Skeletal muscle tissue (tissue), 3 donors: ENCODE measurements at regions not wholly inside any gene's neighbourhood (a gene's known extent, or its start where the extent isn't known, plus 50 kb on each side); places are given as distances from the start of the nearest gene placed in this dataset.
A peak's percentile ranks its signal among the peaks of the same experiment; 100 is the strongest.
"Not testable (repeated sequence)": the region's sequence is repeated elsewhere in the genome, so short reads cannot be mapped to it uniquely, and the experiment has no call there.

ENCODE experiments used
- H3K27ac ChIP-seq: one replicate; pipeline ENCODE4 v1.7.0; 2013; ENCODE audit warnings: mild to moderate bottlenecking, low read depth, low read length, inconsistent platforms
- H3K27me3 ChIP-seq, 3 donors: one replicate each; pipeline ENCODE4 v1.7.0; 2013; ENCODE audit warnings: low read length in 3 of 3; ENCODE audit not compliant: control insufficient read depth in 3 of 3, insufficient read depth in 3 of 3
- H3K36me3 ChIP-seq, 3 donors: one replicate each; pipeline ENCODE4 v1.7.0; 2013; ENCODE audit warnings: low read length in 3 of 3; ENCODE audit not compliant: control insufficient read depth in 3 of 3, insufficient read depth in 3 of 3
- H3K4me1 ChIP-seq, 3 donors: one replicate each; pipeline ENCODE4 v1.7.0; 2013; ENCODE audit warnings: low read length in 3 of 3, mild to moderate bottlenecking in 3 of 3; ENCODE audit not compliant: control insufficient read depth in 3 of 3, insufficient read depth in 3 of 3
- H3K4me3 ChIP-seq, 3 donors: one replicate each; pipeline ENCODE4 v1.7.0; 2013; ENCODE audit warnings: low read length in 3 of 3
- H3K9ac ChIP-seq, 3 donors: one replicate each; pipeline ENCODE4 v1.7.0; 2013; ENCODE audit warnings: low read length in 3 of 3, mild to moderate bottlenecking in 3 of 3, moderate library complexity in 2 of 3, low read depth in 1 of 3
- H3K9me3 ChIP-seq, 3 donors: one replicate each; pipeline ENCODE4 v1.7.0; 2013; ENCODE audit warnings: low read length in 3 of 3; ENCODE audit not compliant: control insufficient read depth in 3 of 3
- donor health status: Osteomylitis.

- H3K36me3 ChIP-seq = no peaks in the 10 kb centered on the region
- H3K9ac ChIP-seq = no peak overlapping the region
- H3K4me3 ChIP-seq = no peak overlapping the region
- H3K9me3 ChIP-seq = no peaks in the 10 kb centered on the region
- no peaks in the 10 kb centered on the region for H3K4me1 ChIP-seq
- no peaks in the 10 kb centered on the region for H3K27me3 ChIP-seq
- no peak overlapping the region for H3K27ac ChIP-seq
These were observed 294.8 kb upstream of the G2E3 start for GRCh38 chr14:30264161-30264560.

- peaks cover 3 to 4% (median 4%) of the 10 kb centered on the region in 3 donors for H3K4me1 ChIP-seq
- H3K9ac ChIP-seq = no peak overlapping the region
- no peaks in the 10 kb centered on the region for H3K9me3 ChIP-seq
- no peak overlapping the region for H3K27ac ChIP-seq
- peaks cover 0 to 2% (median 0%) of the 10 kb centered on the region in 3 donors for H3K27me3 ChIP-seq
- no peaks in the 10 kb centered on the region for H3K36me3 ChIP-seq
- no peak overlapping the region for H3K4me3 ChIP-seq
These were observed 292.7 kb upstream of the G2E3 start for GRCh38 chr14:30266290-30266689.

GRCh38 chr14:30267141-30267540, 291.8 kb upstream of the G2E3 start:
- Histone ChIP-seq H3K9me3 (no peaks in the 10 kb centered on the region), H3K27ac (no peak overlapping the region), H3K4me1 (peaks cover 3 to 4% (median 4%) of the 10 kb centered on the region in 3 donors), H3K27me3 (peaks cover 0 to 2% (median 0%) of the 10 kb centered on the region in 3 donors), H3K36me3 (no peaks in the 10 kb centered on the region), H3K4me3 (no peak overlapping the region), H3K9ac (no peak overlapping the region)

GRCh38 chr14:30270200-30271161, 288.5 kb upstream of the G2E3 start:
- Histone ChIP-seq H3K9ac (no peak overlapping the region), H3K4me3 (peak overlapping the region; percentile 46 to 59 (median 49))

GRCh38 chr14:30271811-30272323, 287.1 kb upstream of the G2E3 start:
- Histone ChIP-seq H3K9me3 (peaks cover 0 to 3% (median 0%) of the 10 kb centered on the region in 3 donors), H3K36me3 (no peaks in the 10 kb centered on the region), H3K4me3 (no peak overlapping the region), H3K27me3 (peaks cover 0 to 2% (median 0%) of the 10 kb centered on the region in 3 donors), H3K27ac (no peak overlapping the region), H3K4me1 (peaks cover 3 to 4% (median 4%) of the 10 kb centered on the region in 3 donors), H3K9ac (no peak overlapping the region)

More at GRCh38 chr14:30270200-30271161, 288.5 kb upstream of the G2E3 start:
- H3K9me3 ChIP-seq = peaks cover 0 to 3% (median 0%) of the 10 kb centered on the region in 3 donors
- peaks cover 0 to 2% (median 0%) of the 10 kb centered on the region in 3 donors for H3K27me3 ChIP-seq
- no peaks in the 10 kb centered on the region for H3K36me3 ChIP-seq
- H3K27ac ChIP-seq = no peak overlapping the region
- H3K4me1 ChIP-seq = peaks cover 3 to 4% (median 4%) of the 10 kb centered on the region in 3 donors

GRCh38 chr14:30272848-30273832, 285.8 kb upstream of the G2E3 start:
- H3K9me3 ChIP-seq = peaks cover 0 to 3% (median 0%) of the 10 kb centered on the region in 3 donors
- no peak overlapping the region for H3K9ac ChIP-seq
- no peak overlapping the region for H3K4me3 ChIP-seq
- peaks cover 0 to 2% (median 0%) of the 10 kb centered on the region in 3 donors for H3K27me3 ChIP-seq
- H3K27ac ChIP-seq = no peak overlapping the region
- H3K4me1 ChIP-seq = peaks cover 3 to 4% (median 4%) of the 10 kb centered on the region in 3 donors
- no peaks in the 10 kb centered on the region for H3K36me3 ChIP-seq

GRCh38 chr14:30275604-30276003, 283.4 kb upstream of the G2E3 start:
- Histone ChIP-seq H3K9ac (no peak overlapping the region), H3K9me3 (peaks cover 0 to 3% (median 0%) of the 10 kb centered on the region in 3 donors), H3K36me3 (no peaks in the 10 kb centered on the region), H3K4me1 (peaks cover under 1 to 2% (median 1%) of the 10 kb centered on the region in 3 donors), H3K27me3 (no peaks in the 10 kb centered on the region), H3K27ac (no peak overlapping the region), H3K4me3 (no peak overlapping the region)

GRCh38 chr14:30277268-30277667, 281.7 kb upstream of the G2E3 start:
- no peak overlapping the region for H3K27ac ChIP-seq
- H3K4me3 ChIP-seq = no peak overlapping the region
- no peak overlapping the region for H3K9ac ChIP-seq
- no peaks in the 10 kb centered on the region for H3K27me3 ChIP-seq
- no peaks in the 10 kb centered on the region for H3K4me1 ChIP-seq
- no peaks in the 10 kb centered on the region for H3K36me3 ChIP-seq
- peaks cover 0 to 5% (median 0%) of the 10 kb centered on the region in 3 donors for H3K9me3 ChIP-seq

GRCh38 chr14:30278856-30279255, 280.1 kb upstream of the G2E3 start:
- not testable (repeated sequence) for H3K9me3 ChIP-seq, H3K27me3 ChIP-seq, H3K4me3 ChIP-seq, H3K36me3 ChIP-seq, H3K27ac ChIP-seq, H3K9ac ChIP-seq, H3K4me1 ChIP-seq
